Activated T-cell treated with anti-CD3 and anti-CD28 coated beads, Interleukin-2, amount 50 U/mL, for 72 hours (primary cell): ENCODE measurements at regions not wholly inside any gene's neighbourhood (a gene's known extent, or its start where the extent isn't known, plus 50 kb on each side); places are given as distances from the start of the nearest gene placed in this dataset.
"Not testable (repeated sequence)": the region's sequence is repeated elsewhere in the genome, so short reads cannot be mapped to it uniquely, and the experiment has no call there.

Source experiments
- ATAC-seq, 2 donors: fragments of 150-1000 bp; cut with Tn5 transposase; replicated peaks in 1 of 2; 2 replicates each; pipeline ENCODE4 v1.10.0; 2021; ENCODE audit warnings: moderate library complexity in 2 of 2, mild to moderate bottlenecking in 1 of 2
- DNase-seq, 2 donors: peaks; one replicate each; pipeline ENCODE4 v3.0.0; 2021 to 2022; ENCODE audit warnings: mixed read lengths in 1 of 2
- H3K27ac Mint-ChIP-seq: one replicate; pipeline ENCODE4 v1.8.0; 2022; ENCODE audit warnings: mild to moderate bottlenecking, moderate library complexity, mixed read lengths
- H3K27me3 Mint-ChIP-seq: one replicate; pipeline ENCODE4 v1.8.0; 2022; ENCODE audit warnings: low read depth, mixed read lengths
- H3K36me3 Mint-ChIP-seq, 2 donors: one replicate each; pipeline ENCODE4 v1.8.0; 2022; ENCODE audit warnings: mixed read lengths in 2 of 2, mild to moderate bottlenecking in 1 of 2; ENCODE audit not compliant: insufficient read depth in 2 of 2
- H3K4me1 Mint-ChIP-seq: one replicate; pipeline ENCODE4 v1.8.0; 2022; ENCODE audit warnings: low read depth, mixed read lengths
- H3K4me3 Mint-ChIP-seq, 2 donors: one replicate each; pipeline ENCODE4 v1.8.0; 2022; ENCODE audit warnings: mild to moderate bottlenecking in 2 of 2, mixed read lengths in 2 of 2, moderate library complexity in 2 of 2
- H3K9me3 Mint-ChIP-seq, 2 donors: one replicate each; pipeline ENCODE4 v1.8.0; 2022; ENCODE audit warnings: mixed read lengths in 2 of 2

DNA sequence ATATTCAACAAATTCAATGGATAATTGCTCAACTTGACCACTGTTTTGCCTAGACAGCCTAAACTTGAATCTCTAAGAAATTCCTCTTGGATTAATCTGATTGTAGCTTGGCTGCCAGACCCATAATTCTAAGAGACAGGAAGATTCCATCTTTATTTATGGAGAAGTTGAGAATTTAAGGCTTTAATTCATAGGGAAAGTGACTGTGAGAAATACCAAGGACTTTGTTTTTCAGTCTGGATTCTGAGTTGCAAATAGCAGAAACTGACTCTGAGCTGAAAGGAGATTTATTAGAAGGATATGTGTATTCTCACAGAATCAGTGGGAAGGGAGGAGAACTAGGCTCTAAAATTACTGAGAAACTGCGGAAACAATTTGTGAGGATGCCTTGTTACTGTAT, 195.7 kb downstream of the OXSM start:
- ATAC-seq (no peak), DNase-seq (no peak)
- Mint-ChIP-seq H3K9me3 (peaks cover 0 to 2% of the 10 kb centered on the region in 2 donors), H3K4me3 (no peak overlapping the region), H3K27me3 (peaks cover 6% of the 10 kb centered on the region), H3K27ac (no peak overlapping the region), H3K36me3 (no peaks in the 10 kb centered on the region), H3K4me1 (no peaks in the 10 kb centered on the region)

DNA sequence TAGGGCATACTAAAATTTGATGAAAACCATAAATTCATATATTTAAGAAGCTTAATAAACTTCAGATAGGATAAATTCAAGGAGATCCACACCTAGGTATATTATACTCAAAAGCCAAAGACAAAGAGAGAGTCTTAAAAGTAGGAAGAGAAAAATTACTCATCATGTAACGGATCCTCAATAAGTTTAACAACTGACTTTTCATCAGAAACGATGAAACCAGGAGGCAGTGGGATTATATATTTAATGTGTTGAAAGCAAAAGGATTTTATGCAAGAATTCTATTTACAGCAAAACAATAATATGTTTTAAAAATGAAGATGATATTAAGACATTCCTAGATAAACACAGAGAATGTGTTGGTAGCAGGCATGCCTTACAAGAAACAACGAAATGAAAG, 202.7 kb downstream of the OXSM start:
- Mint-ChIP-seq H3K9me3 (peaks cover 11 to 14% of the 10 kb centered on the region in 2 donors), H3K36me3 (peaks cover 0 to 2% of the 10 kb centered on the region in 2 donors), H3K27ac (no peak overlapping the region), H3K4me3 (no peak overlapping the region), H3K4me1 (no peaks in the 10 kb centered on the region), H3K27me3 (no peaks in the 10 kb centered on the region)
- DNase-seq (no peak), ATAC-seq (no peak)

DNA sequence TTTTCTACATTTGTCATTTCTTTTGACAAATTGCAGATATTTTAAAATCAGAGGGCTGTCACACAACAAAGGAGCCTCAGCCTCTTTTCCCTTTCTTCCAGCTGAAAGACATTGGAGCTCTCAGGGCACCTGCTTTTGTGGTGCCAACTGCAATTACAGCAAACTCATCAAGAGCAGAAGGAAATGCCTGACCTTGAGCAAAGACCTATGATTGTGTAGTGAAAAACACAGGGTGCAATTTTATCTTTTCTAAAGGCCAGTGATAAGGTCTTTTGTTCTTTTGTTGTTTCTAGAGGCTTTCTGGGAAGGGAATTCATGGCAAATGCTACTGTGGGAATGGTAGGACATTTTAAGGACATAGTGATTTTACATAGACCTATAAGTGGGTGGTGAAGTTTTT, 214.3 kb downstream of the OXSM start:
- no peak overlapping the region for H3K27ac Mint-ChIP-seq
- H3K9me3 Mint-ChIP-seq = peaks cover 2 to 8% of the 10 kb centered on the region in 2 donors
- no peak for DNase-seq
- no peaks in the 10 kb centered on the region for H3K4me1 Mint-ChIP-seq
- peaks cover 0 to 5% of the 10 kb centered on the region in 2 donors for H3K36me3 Mint-ChIP-seq
- no peak for ATAC-seq
- H3K27me3 Mint-ChIP-seq = no peaks in the 10 kb centered on the region
- no peak overlapping the region for H3K4me3 Mint-ChIP-seq

DNA sequence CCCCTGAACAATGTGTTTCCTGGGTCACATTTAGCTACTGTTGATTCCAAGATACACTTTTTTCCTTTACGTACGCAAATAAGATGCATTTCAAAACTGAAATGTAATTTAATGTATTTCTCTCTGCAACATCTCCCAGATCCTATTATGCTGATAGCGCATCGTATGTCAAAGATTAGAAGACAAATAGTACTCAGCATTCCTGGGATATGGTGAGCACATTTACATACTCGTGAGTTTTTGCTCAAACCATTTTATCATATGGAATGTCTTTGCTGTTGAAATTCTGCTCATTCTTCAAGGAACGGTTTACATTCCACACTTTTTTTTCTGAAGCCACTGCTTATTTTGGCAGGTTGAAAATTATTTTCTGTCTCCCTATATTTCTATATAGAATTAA, 221.4 kb downstream of the OXSM start:
- no peak for DNase-seq
- ATAC-seq = no peak
- Mint-ChIP-seq H3K4me1 (no peaks in the 10 kb centered on the region), H3K9me3 (no peaks in the 10 kb centered on the region), H3K4me3 (no peak overlapping the region), H3K27me3 (no peaks in the 10 kb centered on the region), H3K36me3 (no peaks in the 10 kb centered on the region), H3K27ac (no peak overlapping the region)

DNA sequence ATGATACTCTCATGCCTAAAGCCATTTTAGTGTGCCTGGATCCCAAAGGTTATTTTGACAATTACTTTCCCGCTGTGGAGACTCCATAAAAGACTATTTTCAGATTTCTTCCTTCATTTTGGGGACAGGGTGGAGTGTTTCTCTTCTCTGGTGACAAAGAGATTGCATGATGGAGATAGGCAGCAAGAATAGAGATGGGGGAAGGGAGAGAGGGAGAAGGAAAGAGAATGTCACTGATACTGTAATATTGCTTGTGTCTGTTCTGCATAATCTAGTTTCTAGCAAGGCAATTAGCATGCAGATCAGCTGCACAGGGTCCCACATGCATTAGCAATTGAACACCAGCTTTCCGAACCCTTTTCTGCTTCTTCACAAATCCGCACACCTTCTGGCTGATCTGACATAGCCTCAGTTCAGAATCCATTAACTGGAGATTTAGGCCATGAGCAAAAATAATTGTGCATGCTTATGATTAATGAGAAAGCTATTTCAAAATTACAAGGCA, 222.4 kb downstream of the OXSM start:
- Mint-ChIP-seq H3K27me3 (no peaks in the 10 kb centered on the region), H3K4me1 (no peaks in the 10 kb centered on the region), H3K4me3 (no peak overlapping the region), H3K27ac (no peak overlapping the region), H3K9me3 (no peaks in the 10 kb centered on the region), H3K36me3 (no peaks in the 10 kb centered on the region)
- ATAC-seq (no peak), DNase-seq (no peak)

DNA sequence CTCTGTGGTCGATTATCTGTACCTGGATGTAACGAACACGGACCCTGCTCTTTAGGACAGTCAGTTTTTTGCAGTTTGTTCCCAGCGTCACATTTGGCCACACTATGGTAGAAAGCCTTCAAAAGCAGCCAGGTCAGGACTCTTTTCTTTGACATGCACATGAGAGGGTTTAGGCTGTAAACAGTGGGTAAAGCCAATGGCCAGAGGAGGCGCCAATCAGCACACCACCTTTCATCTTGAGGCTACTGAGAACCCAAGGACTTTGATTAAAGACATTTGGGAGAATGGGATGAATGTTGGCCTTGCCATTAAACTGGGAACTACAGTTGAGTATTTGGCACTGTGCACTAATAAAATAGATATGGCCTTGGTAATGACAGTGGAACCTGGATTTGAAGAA, 225.9 kb downstream of the OXSM start:
- Mint-ChIP-seq H3K9me3 (peaks cover 0 to 3% of the 10 kb centered on the region in 2 donors), H3K4me1 (no peaks in the 10 kb centered on the region), H3K27ac (no peak overlapping the region), H3K27me3 (no peaks in the 10 kb centered on the region), H3K4me3 (no peak overlapping the region), H3K36me3 (no peaks in the 10 kb centered on the region)
- no peak for ATAC-seq
- no peak for DNase-seq

DNA sequence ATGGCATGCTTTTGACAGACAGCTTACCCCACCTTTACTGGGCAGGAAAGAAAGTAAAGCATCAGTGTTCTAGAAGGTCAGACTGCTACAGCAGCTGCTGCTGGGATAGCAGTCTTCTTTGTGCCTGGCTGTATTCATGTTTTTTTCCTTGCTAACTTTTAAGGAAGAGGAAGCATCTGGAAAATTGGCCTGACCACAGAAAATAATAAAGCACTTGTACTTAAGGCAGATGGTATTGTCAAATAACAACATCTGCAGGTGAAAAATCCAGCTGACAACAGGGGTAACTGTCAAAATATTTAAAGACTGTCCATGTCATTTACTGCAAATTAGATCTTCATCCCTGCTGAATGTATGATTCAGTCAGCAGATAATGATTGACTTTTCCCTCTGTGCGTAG, 229.0 kb downstream of the OXSM start:
- Mint-ChIP-seq H3K36me3 (no peaks in the 10 kb centered on the region), H3K9me3 (peaks cover 3 to 11% of the 10 kb centered on the region in 2 donors), H3K27ac (no peak overlapping the region), H3K4me3 (no peak overlapping the region), H3K27me3 (no peaks in the 10 kb centered on the region), H3K4me1 (no peaks in the 10 kb centered on the region)
- DNase-seq (no peak), ATAC-seq (no peak)

DNA sequence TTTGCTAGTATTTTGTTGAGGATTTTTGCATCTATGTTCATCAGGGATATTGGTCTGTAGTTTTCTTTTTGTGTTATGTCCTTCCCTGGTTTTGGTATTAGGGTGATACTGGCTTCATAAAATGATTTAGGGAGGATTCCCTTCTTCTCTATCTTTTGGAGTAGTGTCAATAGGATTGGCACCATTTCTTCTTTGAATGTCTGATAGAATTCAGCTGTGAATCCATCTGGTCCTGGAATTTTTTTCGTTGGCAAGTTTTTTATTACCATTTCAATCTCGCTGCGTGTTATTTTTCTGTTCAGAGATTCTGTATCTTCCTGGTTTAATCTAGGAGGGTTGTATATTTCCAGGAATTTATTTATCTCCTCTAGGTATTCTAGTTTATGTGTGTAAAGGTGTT, 234.3 kb downstream of the OXSM start:
- not testable (repeated sequence) for H3K36me3 Mint-ChIP-seq, H3K27ac Mint-ChIP-seq, ATAC-seq

DNA sequence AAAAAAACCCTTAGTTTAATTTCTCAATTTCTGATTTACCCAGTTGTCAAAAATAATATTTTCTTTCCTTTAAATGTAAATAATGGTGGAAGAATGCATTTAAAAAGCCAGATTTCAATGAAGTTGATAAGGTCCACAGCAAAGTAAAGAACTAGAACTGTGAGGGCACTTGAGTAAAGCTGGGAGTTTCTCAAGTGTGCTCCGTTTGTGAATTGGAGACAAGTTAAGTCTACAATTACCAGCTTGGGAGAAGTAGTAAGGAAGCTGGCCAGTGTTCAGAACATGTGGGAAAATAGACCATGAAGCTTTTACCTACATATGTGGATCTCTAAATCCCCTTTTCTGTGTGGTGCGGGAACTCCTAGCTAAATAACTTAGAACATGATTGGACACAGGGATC, 239.4 kb downstream of the OXSM start:
- ATAC-seq = no peak
- Mint-ChIP-seq H3K4me1 (no peaks in the 10 kb centered on the region), H3K27ac (no peak overlapping the region), H3K4me3 (no peak overlapping the region), H3K9me3 (peaks cover 3 to 7% of the 10 kb centered on the region in 2 donors), H3K27me3 (no peaks in the 10 kb centered on the region), H3K36me3 (peaks cover 0 to 1% of the 10 kb centered on the region in 2 donors)
- DNase-seq = no peak

More for the DNA sequence above, 234.3 kb downstream of the OXSM start:
- not testable (repeated sequence) for H3K4me1 Mint-ChIP-seq, H3K4me3 Mint-ChIP-seq, H3K27me3 Mint-ChIP-seq, DNase-seq
- H3K9me3 Mint-ChIP-seq = peaks cover 6 to 18% of the 10 kb centered on the region in 2 donors

DNA sequence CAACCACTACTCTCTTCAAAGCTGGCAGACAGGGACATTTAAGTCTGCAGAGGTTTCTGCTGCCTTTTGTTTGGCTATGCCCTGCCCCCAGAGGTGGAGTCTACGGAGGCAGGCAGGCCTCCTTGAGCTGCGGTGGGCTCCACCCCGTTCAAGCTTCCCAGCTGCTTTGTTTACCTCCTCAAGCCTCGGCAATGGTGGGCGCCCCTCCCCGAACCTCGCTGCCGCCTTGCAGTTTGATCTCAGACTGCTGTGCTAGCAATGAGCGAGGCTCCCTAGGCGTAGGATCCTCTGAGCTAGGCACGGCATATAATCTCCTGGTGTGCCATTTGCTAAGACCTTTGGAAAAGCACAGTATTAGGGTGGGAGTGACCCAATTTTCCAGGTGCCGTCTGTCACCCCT, 252.2 kb downstream of the OXSM start:
- H3K4me1 Mint-ChIP-seq, ATAC-seq, H3K4me3 Mint-ChIP-seq, H3K27ac Mint-ChIP-seq, H3K27me3 Mint-ChIP-seq, H3K36me3 Mint-ChIP-seq, DNase-seq: not testable (repeated sequence)
- peaks cover 9 to 13% of the 10 kb centered on the region in 2 donors for H3K9me3 Mint-ChIP-seq

DNA sequence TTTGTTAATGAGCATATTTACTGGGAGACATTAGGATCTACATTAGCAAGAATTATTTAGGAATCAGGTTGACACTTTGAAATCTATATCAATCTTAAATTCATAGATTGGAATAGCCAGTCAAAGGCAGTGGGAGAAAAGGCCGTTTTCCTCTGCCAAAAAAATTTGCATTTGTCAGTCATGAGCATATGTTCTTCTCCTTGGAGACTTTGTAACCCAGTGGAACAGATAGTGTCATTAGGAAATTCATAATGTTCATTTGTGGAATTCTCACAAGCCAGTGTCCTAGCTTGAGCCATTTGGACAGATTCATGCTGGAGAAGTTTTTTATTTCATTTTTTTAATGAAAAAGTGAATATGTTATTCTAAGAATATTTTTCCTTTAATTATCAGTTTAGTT, 260.1 kb downstream of the OXSM start:
- no peak overlapping the region for H3K4me3 Mint-ChIP-seq
- DNase-seq (no peak), ATAC-seq (no peak)
- no peaks in the 10 kb centered on the region for H3K4me1 Mint-ChIP-seq
- H3K36me3 Mint-ChIP-seq = no peaks in the 10 kb centered on the region
- H3K27me3 Mint-ChIP-seq = no peaks in the 10 kb centered on the region
- no peak overlapping the region for H3K27ac Mint-ChIP-seq
- H3K9me3 Mint-ChIP-seq = peaks cover 2 to 4% of the 10 kb centered on the region in 2 donors

DNA sequence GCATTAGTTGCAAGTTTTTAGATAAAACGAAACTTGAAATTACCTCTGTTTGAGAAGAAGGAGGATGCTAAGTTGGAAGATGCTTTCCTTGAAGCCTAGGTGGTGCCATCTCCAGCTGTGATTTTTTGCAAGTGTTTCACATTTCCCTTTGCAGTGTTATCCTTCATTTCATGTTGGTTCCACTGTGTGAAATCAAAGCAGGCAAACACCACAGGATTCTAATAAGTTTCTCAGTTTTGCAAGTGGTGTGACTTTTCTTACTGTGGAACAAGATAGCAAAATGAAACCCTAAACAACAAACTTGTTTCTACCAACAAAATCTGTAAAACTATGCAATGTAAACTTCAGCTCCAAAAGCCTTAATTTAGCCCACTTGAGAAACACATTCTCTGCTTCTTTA, 260.9 kb downstream of the OXSM start:
- Mint-ChIP-seq H3K36me3 (no peaks in the 10 kb centered on the region), H3K4me3 (no peak overlapping the region), H3K9me3 (peaks cover 2 to 4% of the 10 kb centered on the region in 2 donors), H3K4me1 (no peaks in the 10 kb centered on the region), H3K27me3 (no peaks in the 10 kb centered on the region), H3K27ac (no peak overlapping the region)
- ATAC-seq (no peak), DNase-seq (no peak)

DNA sequence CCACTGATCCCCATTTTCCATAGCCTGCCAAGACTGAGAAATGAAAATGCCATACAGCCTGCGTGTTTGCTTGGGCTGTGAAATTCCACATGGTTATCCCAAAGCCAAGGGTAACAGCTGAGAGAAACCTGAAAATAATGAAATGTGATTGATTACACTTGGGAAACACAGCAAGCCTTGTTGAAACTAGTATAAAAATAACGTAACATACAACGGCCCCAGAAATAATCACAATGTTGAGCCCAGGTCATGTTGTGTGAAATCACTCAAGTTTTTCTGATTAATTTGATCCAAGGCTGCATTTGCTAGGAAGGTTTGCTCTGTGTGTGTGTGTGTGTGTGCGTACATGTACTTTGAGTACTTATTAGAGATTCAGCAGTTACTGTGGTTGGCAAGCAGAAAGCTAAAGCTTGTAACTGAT, 269.0 kb downstream of the OXSM start:
- H3K9me3 Mint-ChIP-seq = peaks cover 2 to 3% of the 10 kb centered on the region in 2 donors
- ATAC-seq (no peak), DNase-seq (no peak)
- H3K4me1 Mint-ChIP-seq = no peaks in the 10 kb centered on the region
- no peak overlapping the region for H3K4me3 Mint-ChIP-seq
- no peaks in the 10 kb centered on the region for H3K27me3 Mint-ChIP-seq
- H3K36me3 Mint-ChIP-seq = no peaks in the 10 kb centered on the region
- no peak overlapping the region for H3K27ac Mint-ChIP-seq

DNA sequence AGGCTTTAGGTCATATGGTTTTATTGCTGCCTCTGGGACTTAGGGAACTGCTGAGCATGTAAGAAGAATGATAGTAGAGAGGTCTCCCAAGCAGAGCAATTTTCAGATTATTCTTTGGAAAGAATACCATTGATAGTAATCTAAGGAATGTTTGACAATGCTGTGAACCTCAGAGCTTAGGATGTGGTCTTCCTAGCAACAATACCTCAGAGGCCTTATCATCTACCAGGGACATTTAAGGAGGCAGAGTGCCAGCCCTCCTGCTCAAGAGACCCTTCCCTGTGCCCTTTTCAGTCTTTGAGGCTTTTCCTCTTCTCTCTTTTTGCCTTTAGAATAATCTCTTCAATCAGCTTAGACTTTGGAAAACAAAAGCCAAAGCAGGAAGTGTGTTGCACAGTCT, 272.1 kb downstream of the OXSM start:
- Mint-ChIP-seq H3K27me3 (no peaks in the 10 kb centered on the region), H3K9me3 (peaks cover 2% of the 10 kb centered on the region in 2 donors)
- DNase-seq = no peak

More for the DNA sequence above, 272.1 kb downstream of the OXSM start:
- no peaks in the 10 kb centered on the region for H3K36me3 Mint-ChIP-seq
- no peak for ATAC-seq
- no peak overlapping the region for H3K4me3 Mint-ChIP-seq
- no peaks in the 10 kb centered on the region for H3K4me1 Mint-ChIP-seq
- H3K27ac Mint-ChIP-seq = no peak overlapping the region
